ENCODE measurements at regions not wholly inside any gene's neighbourhood (a gene's known extent, or its start where the extent isn't known, plus 50 kb on each side); places are given as distances from the start of the nearest gene placed in this dataset.
A peak's percentile ranks its signal among the peaks of the same experiment; 100 is the strongest.

DNA sequence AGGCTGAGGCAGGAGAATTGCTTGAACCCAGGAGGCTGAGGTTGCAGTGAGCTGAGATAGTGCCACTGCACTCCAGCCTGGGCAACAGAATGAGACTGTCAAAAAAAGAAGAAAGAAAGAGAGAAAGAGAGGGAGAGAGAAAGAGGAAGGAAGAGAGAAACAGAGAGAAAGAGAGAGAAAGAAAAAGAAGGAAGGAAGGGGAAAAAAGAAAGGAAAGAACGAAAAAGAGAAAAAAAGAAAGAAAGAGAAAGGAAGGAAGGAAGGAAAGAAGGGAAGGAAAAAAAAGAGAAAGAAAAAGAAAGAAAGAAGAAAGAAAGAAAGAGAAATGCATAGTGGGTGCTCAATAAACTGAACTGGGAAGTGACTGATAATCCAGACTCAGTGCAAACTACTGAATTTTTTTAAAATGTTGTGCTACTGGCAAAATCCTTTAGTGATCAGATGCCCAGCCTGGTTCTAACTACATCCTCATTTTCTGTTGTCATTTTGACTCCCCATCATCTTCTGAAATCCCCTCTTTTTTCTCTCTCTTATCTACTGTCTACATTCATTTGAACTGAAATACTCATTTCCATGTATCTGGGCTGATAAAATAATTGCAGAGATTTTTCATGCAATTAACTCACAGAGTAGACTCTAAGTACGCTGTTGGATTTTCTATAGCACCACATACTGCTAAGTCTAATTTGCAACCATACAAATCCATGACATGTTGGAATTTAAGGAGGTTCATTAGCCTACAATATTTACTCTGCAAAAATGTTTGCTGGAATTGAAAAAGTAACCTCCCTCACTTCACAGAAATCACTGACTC is 85.3 kb upstream of the HIVEP1 start:
- DNase-seq (ENCODE audit: insufficient read length, low spot score) (no peak), FAIRE-seq (no peak)

DNA sequence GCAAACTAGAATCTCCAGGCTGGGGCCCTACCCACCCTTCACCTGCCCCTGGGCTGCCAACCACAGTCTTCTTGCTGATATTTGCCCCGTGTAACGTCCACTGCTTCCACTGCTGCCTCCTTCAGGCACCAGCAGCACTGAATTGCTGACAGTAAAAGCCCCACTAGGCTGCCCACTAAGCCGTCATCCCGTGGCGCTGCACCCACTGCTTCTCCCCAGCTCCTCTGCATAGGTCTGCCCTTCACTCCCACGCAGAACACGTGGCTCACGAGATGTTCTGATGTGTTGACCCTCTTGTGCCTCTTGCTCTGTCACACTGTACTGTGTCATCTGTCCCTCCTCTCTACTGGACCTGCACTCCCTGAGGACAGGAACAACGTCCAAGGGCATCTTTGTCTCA is 86.3 kb upstream of the HIVEP1 start:
- DNase-seq (ENCODE audit: insufficient read length, low spot score) (no peak), FAIRE-seq (no peak)

GRCh38 chr6:11923621-11924020 is 88.5 kb upstream of the HIVEP1 start:
- no peak for FAIRE-seq
- no peak for DNase-seq (ENCODE audit: insufficient read length, low spot score)

- DNase-seq (ENCODE audit: insufficient read length, low spot score) (no peak), FAIRE-seq (peak; percentile 23)
Measured at GRCh38 chr6:11922901-11923300, 89.2 kb upstream of the HIVEP1 start.

DNA sequence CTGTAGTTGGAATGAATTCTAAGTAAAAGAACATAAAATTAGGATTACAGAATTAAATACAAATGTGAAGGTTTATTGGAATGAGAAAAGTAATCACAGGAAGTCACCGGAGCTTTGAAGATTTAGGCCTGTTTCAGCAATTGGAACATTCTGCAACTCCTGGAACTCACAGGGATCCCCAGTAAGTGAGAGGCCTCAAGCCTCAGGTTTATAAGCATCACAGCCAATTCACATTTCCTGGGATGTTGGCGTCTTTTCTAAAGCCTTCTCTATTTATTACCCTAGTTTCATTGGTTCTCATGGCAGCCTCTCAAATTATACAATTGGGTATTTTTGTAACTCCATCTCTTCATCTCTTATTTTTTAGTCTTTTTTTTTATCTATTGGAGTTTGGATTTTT is 90.4 kb upstream of the HIVEP1 start:
- no peak for FAIRE-seq
- DNase-seq (ENCODE audit: insufficient read length, low spot score) = no peak

- DNase-seq (ENCODE audit: insufficient read length, low spot score) (peak; percentile 81), FAIRE-seq (peak; percentile 62)
Measured at GRCh38 chr6:11921017-11921438, 91.1 kb upstream of the HIVEP1 start.

DNA sequence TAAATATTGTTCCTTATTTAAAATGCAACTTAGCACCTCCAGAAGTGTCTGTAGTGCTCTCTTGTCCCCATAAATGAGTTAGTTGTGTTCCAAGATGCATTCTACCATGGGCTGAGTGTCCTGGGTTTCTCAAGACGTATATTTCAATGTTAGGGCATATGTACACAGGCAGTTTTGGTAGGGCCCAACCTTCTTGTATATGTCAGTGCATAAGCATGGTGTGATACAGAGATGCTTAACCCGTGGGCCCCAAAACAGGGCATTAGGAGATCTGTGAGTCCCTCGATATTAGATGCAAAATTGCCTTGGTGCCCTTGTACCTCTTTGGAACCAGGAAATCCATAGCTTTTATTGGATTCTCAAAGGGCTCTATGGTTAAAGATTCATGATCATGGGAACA is 91.5 kb upstream of the HIVEP1 start:
- FAIRE-seq = no peak

DNA sequence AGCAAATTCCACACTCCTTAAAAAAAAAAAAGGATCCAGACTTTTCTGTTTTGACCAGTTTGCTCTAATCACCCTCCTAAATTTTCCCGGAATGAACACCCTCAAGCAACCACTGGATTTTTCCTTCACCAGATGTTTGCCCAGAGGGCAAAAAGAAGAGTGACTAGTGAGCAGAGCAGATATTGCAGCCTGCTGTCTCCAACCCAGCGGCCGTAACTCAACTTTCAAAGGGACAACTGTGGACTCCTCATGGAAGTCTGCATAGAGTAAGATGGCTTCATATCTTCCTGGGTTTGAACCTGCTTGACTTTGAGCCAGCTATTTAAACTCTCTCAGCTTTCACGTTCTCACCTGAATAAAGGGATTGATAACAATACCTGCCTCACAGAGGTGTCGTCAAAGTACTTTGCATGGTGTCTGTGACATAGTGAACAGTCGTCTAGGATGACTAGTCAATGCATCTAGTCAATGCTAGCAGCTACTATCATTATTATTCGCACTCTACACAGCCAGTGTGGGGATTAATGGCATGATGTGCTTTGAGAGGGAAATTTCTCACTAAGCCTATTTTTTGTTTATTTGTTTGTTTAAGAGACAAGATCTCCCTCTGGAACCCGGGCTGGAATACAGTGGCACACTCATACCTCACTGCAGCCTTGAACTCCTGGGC is 92.2 kb upstream of the HIVEP1 start:
- DNase-seq (ENCODE audit: insufficient read length, low spot score) = no peak
- FAIRE-seq = no peak

More for the DNA sequence above, 91.5 kb upstream of the HIVEP1 start:
- DNase-seq (ENCODE audit: insufficient read length, low spot score) = no peak

DNA sequence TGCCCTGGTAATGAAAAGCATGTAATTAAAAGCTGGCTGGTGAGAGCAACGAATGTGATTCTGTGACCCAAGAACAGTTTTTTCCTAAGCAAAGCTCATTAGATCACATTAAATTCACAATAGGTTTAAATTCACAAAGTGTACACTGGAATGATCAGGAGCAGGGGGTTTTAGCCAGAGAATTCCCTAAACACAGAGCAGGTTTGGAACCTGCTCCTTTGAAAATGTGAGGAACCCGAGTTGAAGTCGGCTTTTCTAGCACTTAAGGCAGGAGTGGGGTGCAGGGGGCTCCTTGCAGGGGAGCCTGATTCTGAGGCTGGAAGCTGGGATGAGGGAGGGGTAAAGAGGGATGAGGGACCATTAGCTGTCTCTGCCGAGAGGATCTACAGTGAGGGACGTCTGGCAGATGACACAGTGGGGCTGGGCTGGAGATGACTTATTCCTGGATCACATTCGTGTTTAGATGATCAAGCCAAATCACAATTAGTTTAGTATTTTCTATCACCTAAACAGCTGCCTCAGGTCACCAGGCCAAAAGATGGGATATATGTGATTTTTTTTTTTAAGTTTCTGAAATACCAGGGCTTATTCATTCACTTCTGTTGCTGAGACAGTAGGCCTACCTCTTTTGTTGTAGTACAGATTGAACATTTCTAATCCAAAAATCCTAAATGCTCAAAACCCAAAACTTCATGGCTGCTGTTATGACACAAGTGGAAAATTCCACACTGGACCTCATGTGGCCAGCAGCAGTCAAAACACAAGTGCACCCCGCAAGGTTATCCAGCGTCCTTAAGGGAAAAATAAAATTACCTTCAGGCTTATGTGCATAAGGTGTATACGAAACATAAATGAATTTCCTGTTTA is 93.1 kb upstream of the HIVEP1 start:
- DNase-seq (ENCODE audit: insufficient read length, low spot score) (no peak), FAIRE-seq (no peak)

DNA sequence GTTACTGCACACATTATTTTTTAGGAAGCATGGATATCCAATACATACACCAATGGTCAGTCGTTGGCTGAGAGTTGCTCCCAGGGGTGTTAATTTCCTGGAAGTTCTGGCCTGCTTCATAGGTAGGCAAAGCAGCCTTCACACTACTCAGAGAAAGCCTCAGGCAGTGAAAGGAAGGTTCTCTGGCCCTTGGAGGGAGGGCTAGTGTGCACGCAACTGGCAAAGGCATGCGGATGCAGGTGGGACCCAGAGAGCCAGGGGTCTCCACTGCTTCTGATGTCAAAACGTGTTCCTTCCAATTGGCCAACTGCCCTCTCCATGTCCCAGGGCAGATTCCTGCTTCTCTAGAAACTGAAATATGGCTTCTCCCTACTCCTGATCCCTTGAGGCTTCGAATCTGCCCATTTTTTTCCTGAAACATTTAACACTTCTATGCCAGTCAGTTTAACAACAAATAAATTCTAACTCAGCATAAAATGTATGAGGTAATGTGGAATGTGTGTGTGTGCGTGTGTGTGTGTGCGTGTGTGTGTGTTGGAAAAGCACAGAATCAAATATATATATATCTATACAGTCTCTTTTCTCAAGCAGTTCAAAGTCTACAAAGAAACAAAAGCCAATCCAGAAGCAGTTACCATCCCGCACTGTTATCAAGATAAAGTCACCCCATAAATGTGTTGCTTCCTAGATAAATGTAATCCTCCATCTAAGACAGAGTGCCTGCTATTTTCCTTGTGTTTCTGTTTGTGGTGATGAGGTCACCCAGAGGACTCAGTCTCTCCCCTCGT is 94.0 kb upstream of the HIVEP1 start:
- DNase-seq (ENCODE audit: insufficient read length, low spot score) = no peak
- no peak for FAIRE-seq

GRCh38 chr6:11912420-11912819 is 99.7 kb upstream of the HIVEP1 start:
- DNase-seq (ENCODE audit: insufficient read length, low spot score) (no peak), FAIRE-seq (no peak)

- no peak for FAIRE-seq
- DNase-seq (ENCODE audit: insufficient read length, low spot score) = no peak
Measured at GRCh38 chr6:11911538-11911937, 100.6 kb upstream of the HIVEP1 start.

DNA sequence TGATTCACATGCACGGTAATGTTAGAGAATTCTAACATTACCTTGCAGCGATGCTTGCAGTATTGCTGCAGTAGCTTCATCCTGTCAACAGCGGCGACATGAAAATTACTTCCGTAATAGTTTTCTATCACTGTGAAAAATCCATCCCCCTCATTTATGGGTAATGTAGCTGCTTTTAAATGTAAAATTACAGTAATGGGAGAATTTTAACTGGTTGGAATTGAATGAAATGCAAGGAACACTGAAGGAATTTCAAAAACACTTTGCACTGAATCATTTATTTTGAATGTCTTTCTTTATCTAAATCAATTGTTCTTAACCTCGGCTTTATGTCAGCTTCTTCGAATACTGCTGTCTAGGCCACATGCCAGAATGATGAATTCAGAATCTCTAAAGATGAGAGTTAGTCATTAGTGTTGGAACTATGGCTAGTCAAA is 102.4 kb upstream of the HIVEP1 start:
- DNase-seq (ENCODE audit: insufficient read length, low spot score) = no peak
- no peak for FAIRE-seq

- DNase-seq (ENCODE audit: insufficient read length, low spot score) (no peak), FAIRE-seq (no peak)
Measured at GRCh38 chr6:11908436-11909105, 103.5 kb upstream of the HIVEP1 start.

DNA sequence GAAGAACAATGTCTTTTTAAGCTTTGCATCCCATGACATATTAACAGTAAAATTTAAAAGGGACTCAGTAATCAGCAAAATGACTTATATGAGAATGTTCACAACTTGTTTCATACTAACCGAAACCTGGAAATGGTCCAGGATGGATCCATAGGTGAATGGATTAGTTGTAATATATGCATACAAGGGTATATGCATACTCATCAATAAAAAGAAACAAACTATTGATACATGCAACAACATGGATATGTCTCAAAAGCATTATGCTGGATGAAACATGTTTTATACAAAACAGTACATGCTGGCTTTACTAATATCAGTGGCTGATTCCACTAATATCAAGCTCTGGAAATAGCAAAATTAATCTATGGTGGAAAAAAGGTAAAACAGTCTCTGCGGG is 108.5 kb upstream of the HIVEP1 start:
- DNase-seq (ENCODE audit: insufficient read length, low spot score) (no peak), FAIRE-seq (no peak)

DNA sequence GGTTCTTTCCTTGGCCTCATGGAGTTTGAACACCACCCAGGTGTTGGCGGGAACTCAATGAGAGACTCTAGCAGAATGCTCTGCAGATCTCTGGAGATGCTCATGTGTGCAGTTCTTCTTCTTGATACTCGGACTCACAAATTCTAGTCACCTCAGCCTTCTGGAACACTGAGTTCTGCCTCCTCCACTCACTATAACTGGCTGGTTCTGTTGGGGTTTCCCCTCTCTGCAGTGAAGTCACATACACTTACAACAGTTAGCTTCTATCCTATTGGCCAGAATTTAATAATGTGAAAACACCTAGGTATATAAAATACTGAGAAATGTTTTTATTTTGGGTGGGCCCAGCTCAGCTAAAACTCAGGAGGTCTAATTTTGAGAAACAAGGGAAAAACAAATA is 109.6 kb upstream of the HIVEP1 start:
- FAIRE-seq (no peak), DNase-seq (ENCODE audit: insufficient read length, low spot score) (no peak)

DNA sequence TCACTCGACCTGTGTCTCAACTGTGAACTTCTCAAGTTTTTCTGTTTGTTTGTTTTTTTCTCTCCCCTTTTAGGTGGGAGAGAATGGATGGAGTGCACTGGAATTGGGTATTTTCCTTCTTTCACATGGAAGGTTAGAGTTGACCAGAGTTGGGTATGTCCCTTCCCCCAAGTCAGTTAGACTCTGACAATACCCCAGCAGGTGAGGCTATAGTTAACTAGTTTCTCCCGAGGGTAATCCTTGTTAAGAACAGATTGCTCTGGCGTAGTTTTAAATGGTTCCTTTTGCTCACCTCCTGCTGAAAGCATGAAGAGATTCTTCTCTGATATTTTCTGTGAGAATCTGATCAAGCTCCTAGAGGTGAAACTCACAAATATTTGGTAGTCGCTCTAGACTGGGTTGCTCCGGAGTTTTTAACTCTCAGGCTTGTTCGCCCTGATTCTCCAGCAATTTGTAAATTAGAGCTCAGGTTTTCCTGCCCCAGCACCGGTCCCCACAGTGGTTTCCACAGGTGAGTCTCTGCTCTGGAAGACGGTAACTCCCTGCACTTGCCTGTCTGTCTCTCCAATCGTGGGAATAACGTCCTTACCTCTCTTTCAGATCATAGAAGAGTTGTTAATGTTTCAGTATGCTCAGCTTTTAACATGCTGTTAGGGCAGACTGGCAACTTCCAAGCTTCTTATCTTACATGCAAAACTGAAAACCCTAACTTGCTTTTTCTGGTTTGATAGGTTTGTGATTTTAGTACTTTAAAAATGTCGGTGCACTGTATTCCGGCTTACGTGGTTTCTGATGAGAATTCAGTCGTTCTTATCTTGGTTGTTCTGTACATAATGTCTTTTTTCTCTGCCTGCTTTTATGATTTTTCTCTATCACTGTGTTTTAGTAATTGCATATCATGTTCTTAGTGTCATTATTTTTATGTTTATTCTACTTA is 111.2 kb upstream of the HIVEP1 start:
- DNase-seq (ENCODE audit: insufficient read length, low spot score) (no peak), FAIRE-seq (no peak)

DNA sequence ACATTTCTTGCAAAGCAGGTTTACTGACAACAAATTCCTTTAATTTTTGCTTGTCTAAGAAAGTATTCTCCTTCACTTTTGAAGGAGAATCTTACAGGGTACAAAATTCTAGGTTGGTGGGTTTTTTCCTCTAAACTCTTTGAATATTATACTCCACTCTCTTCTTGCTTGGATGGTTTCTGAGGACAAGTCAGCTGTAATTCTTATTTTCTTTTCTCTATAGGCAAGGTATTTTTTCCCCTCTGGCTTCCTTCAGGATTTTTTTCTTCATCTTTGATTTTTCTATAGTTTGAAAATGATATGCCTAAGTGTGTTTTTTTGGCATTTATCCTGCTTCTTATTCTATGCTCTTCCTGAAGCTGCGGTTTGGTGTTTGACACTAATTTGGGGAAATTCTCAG is 112.5 kb upstream of the HIVEP1 start:
- DNase-seq (ENCODE audit: insufficient read length, low spot score) = no peak
- no peak for FAIRE-seq

- DNase-seq (ENCODE audit: insufficient read length, low spot score) (no peak), FAIRE-seq (no peak)
Measured at GRCh38 chr6:11894212-11894611, 115.6 kb upstream of the ADTRP start.
